ENCODE measurements at regions not wholly inside any gene's neighbourhood (a gene's known extent, or its start where the extent isn't known, plus 50 kb on each side); places are given as distances from the start of the nearest gene placed in this dataset.
A peak's percentile ranks its signal among the peaks of the same experiment; 100 is the strongest.

DNA sequence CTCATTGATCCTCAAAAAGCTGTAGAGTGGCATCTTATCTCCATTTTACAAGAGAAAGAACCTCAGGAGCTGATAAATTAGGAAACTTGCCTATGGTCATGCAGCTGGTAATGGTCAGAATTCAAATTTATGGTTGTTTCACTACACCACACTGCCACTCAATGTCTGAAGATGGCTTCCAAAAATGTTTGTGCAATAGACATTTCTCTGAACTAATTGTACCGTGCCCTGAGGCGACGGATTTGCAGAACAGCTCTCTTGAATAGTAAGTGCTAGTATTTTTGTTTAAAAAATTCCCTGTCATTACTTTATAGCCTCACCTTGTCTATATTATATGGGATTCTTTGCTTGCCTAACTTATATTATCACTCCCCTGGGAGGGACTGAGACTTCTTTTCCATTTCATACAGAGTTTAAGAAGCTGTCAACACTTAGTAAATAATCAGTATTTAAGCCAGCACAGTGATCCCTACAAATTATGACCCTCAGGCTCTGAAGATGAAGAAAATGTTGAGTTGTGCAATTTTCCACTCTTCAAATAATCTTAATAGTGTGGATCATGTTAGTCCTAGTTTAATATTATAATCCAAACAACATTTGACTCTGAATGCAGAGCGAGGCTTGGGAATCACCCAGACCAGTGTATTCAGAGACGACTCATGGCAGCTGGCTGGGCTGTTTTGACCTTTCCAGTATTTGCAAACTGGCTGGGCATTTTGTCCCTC is 346.6 kb downstream of the PTEN start:
- no peaks in the 10 kb centered on the region for H3K36me3 ChIP-seq (ENCODE audit: control insufficient read depth in 2 of 2, insufficient read depth in 2 of 2, low read length in 1 of 2)
- H3K4me1 ChIP-seq (ENCODE audit: control insufficient read depth, insufficient read depth, low read length), result no peaks in the 10 kb centered on the region
- ATAC-seq (no peak), FAIRE-seq (peak; percentile 13), DNase-seq (ENCODE audit: low read depth, low spot score) (no peak)
- H3K9me3 ChIP-seq (replicated peaks; ENCODE audit: control insufficient read depth, insufficient read depth, low read length), result no peaks in the 10 kb centered on the region
- no peaks in the 10 kb centered on the region for H4K20me1 ChIP-seq (ENCODE audit: control insufficient read depth, insufficient read depth)
- no peak overlapping the region for H3K9ac ChIP-seq (ENCODE audit: control insufficient read depth, insufficient read depth, low read length)
- 94% methylated on average over 5 of the region's 5 CpGs for WGBS (ENCODE audit: insufficient coverage, insufficient replicate concordance, low lambda C conversion rate, missing lambda C conversion rate)
- ChIA-PET CTCF (no interaction called here), SMC1A (ENCODE audit: uncharacterized antibody, unreplicated experiment) (interaction anchor here (0.9 to 1.4 kb wide), 3 partner anchors 28 to 177 kb away, joined by 3 to 4 read pairs (median 4); no protein-coding TSS in a partner anchor), RAD21 (ENCODE audit: unreplicated experiment) (no interaction called here), POLR2A (no interaction called here)
- H3K4me3 ChIP-seq, result no peak overlapping the region
- H2AFZ ChIP-seq (ENCODE audit: control insufficient read depth, low read depth, low read length), result no peak overlapping the region
- TF ChIP-seq ZBED1 (IDR thresholded peaks at IDR 0.05; ENCODE audit: borderline replicate concordance) (no peak), RUNX3 (IDR thresholded peaks at IDR 0.05; ENCODE audit: low read length) (no peak), YBX1 (IDR thresholded peaks at IDR 0.05) (no peak), ZZZ3 (IDR thresholded peaks at IDR 0.05; ENCODE audit: control insufficient read depth, insufficient read length, low read depth) (no peak), MEF2B (IDR thresholded peaks at IDR 0.05; ENCODE audit: partially characterized antibody, poor library complexity, severe bottlenecking) (no peak), SIN3A (IDR thresholded peaks at IDR 0.05; ENCODE audit: low read depth, low read length) (no peak), ZNF207 (IDR thresholded peaks at IDR 0.05; ENCODE audit: borderline replicate concordance) (no peak)
- TF ChIP-seq, protein P1, sequence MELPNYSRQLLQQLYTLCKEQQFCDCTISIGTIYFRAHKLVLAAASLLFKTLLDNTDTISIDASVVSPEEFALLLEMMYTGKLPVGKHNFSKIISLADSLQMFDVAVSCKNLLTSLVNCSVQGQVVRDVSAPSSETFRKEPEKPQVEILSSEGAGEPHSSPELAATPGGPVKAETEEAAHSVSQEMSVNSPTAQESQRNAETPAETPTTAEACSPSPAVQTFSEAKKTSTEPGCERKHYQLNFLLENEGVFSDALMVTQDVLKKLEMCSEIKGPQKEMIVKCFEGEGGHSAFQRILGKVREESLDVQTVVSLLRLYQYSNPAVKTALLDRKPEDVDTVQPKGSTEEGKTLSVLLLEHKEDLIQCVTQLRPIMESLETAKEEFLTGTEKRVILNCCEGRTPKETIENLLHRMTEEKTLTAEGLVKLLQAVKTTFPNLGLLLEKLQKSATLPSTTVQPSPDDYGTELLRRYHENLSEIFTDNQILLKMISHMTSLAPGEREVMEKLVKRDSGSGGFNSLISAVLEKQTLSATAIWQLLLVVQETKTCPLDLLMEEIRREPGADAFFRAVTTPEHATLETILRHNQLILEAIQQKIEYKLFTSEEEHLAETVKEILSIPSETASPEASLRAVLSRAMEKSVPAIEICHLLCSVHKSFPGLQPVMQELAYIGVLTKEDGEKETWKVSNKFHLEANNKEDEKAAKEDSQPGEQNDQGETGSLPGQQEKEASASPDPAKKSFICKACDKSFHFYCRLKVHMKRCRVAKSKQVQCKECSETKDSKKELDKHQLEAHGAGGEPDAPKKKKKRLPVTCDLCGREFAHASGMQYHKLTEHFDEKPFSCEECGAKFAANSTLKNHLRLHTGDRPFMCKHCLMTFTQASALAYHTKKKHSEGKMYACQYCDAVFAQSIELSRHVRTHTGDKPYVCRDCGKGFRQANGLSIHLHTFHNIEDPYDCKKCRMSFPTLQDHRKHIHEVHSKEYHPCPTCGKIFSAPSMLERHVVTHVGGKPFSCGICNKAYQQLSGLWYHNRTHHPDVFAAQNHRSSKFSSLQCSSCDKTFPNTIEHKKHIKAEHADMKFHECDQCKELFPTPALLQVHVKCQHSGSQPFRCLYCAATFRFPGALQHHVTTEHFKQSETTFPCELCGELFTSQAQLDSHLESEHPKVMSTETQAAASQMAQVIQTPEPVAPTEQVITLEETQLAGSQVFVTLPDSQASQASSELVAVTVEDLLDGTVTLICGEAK (IDR thresholded peaks at IDR 0.05; ENCODE audit: borderline replicate concordance), result no peak
- TF ChIP-seq, protein P2, sequence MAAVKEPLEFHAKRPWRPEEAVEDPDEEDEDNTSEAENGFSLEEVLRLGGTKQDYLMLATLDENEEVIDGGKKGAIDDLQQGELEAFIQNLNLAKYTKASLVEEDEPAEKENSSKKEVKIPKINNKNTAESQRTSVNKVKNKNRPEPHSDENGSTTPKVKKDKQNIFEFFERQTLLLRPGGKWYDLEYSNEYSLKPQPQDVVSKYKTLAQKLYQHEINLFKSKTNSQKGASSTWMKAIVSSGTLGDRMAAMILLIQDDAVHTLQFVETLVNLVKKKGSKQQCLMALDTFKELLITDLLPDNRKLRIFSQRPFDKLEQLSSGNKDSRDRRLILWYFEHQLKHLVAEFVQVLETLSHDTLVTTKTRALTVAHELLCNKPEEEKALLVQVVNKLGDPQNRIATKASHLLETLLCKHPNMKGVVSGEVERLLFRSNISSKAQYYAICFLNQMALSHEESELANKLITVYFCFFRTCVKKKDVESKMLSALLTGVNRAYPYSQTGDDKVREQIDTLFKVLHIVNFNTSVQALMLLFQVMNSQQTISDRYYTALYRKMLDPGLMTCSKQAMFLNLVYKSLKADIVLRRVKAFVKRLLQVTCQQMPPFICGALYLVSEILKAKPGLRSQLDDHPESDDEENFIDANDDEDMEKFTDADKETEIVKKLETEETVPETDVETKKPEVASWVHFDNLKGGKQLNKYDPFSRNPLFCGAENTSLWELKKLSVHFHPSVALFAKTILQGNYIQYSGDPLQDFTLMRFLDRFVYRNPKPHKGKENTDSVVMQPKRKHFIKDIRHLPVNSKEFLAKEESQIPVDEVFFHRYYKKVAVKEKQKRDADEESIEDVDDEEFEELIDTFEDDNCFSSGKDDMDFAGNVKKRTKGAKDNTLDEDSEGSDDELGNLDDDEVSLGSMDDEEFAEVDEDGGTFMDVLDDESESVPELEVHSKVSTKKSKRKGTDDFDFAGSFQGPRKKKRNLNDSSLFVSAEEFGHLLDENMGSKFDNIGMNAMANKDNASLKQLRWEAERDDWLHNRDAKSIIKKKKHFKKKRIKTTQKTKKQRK (IDR thresholded peaks at IDR 0.05; ENCODE audit: low read depth, low read length), result no peak
- H3K27ac ChIP-seq (ENCODE audit: control insufficient read depth, insufficient read depth), result no peak overlapping the region
- BruUV-seq (replicated peaks), result no TSS peak
- H3K27me3 ChIP-seq (replicated peaks in 1 of 2; ENCODE audit: control insufficient read depth in 2 of 2, insufficient read depth in 2 of 2, low read length in 1 of 2), result no peaks in the 10 kb centered on the region
- H3K4me2 ChIP-seq (ENCODE audit: control insufficient read depth, insufficient read depth), result no peak overlapping the region
- intact Hi-C loops (cut with micrococcal nuclease; ENCODE audit: unreplicated experiment), result no loop called here
- H3K79me2 ChIP-seq (ENCODE audit: control insufficient read depth, insufficient read depth, low read length), result no peaks in the 10 kb centered on the region
- in situ Hi-C loops (cut with MboI), result no loop called here

All from GM12878 (cell line).